Neuron (in vitro differentiated cells): ENCODE measurements at regions not wholly inside any gene's neighbourhood (a gene's known extent, or its start where the extent isn't known, plus 50 kb on each side); places are given as distances from the start of the nearest gene placed in this dataset.

Experiments used
- H2AFZ ChIP-seq: one replicate; pipeline ENCODE4 v1.6.1; 2013; ENCODE audit warnings: low read depth, mild to moderate bottlenecking, inconsistent platforms, low read length, moderate library complexity
- H3K27me3 ChIP-seq: one replicate; pipeline ENCODE4 v1.6.1; 2013; ENCODE audit warnings: low read length; ENCODE audit not compliant: insufficient read depth
- H3K36me3 ChIP-seq: one replicate; pipeline ENCODE4 v1.6.1; 2013; ENCODE audit warnings: low read length; ENCODE audit not compliant: insufficient read depth
- H3K4me1 ChIP-seq: one replicate; pipeline ENCODE4 v1.6.1; 2013; ENCODE audit warnings: low read length; ENCODE audit not compliant: insufficient read depth
- H3K4me3 ChIP-seq: 2 replicates; pipeline ENCODE4 v1.5.1; 2013; ENCODE audit warnings: mild to moderate bottlenecking, low read length, moderate library complexity
- H3K9me3 ChIP-seq: one replicate; pipeline ENCODE4 v1.6.1; 2013; ENCODE audit warnings: low read length

GRCh38 chr18:37874721-37875120 lies 309.1 kb upstream of the CELF4 start:
- Histone ChIP-seq H3K36me3 (no peaks in the 10 kb centered on the region), H3K4me3 (no peak overlapping the region), H3K4me1 (no peaks in the 10 kb centered on the region), H3K9me3 (no peaks in the 10 kb centered on the region), H3K27me3 (no peaks in the 10 kb centered on the region), H2AFZ (no peak overlapping the region)

GRCh38 chr18:37873416-37873815 lies 307.8 kb upstream of the CELF4 start:
- H2AFZ ChIP-seq, result no peak overlapping the region
- H3K4me1 ChIP-seq, result no peaks in the 10 kb centered on the region
- no peaks in the 10 kb centered on the region for H3K27me3 ChIP-seq
- no peak overlapping the region for H3K4me3 ChIP-seq
- H3K36me3 ChIP-seq, result no peaks in the 10 kb centered on the region
- H3K9me3 ChIP-seq, result no peaks in the 10 kb centered on the region

GRCh38 chr18:37872562-37872961 lies 307.0 kb upstream of the CELF4 start:
- Histone ChIP-seq H3K36me3 (no peaks in the 10 kb centered on the region), H3K4me3 (no peak overlapping the region), H2AFZ (no peak overlapping the region), H3K4me1 (no peaks in the 10 kb centered on the region), H3K9me3 (no peaks in the 10 kb centered on the region), H3K27me3 (no peaks in the 10 kb centered on the region)

GRCh38 chr18:37871561-37871960 lies 306.0 kb upstream of the CELF4 start:
- Histone ChIP-seq H3K27me3 (no peaks in the 10 kb centered on the region), H3K36me3 (no peaks in the 10 kb centered on the region), H2AFZ (no peak overlapping the region), H3K9me3 (no peaks in the 10 kb centered on the region), H3K4me3 (no peak overlapping the region), H3K4me1 (no peaks in the 10 kb centered on the region)

- Histone ChIP-seq H3K4me1 (no peaks in the 10 kb centered on the region), H3K36me3 (no peaks in the 10 kb centered on the region), H3K4me3 (no peak overlapping the region), H2AFZ (no peak overlapping the region), H3K27me3 (no peaks in the 10 kb centered on the region), H3K9me3 (no peaks in the 10 kb centered on the region)
Observed at GRCh38 chr18:37869051-37869450, 303.5 kb upstream of the CELF4 start.

GRCh38 chr18:37864122-37864521 lies 298.5 kb upstream of the CELF4 start:
- Histone ChIP-seq H3K27me3 (no peaks in the 10 kb centered on the region), H3K4me3 (no peak overlapping the region), H3K36me3 (no peaks in the 10 kb centered on the region), H3K9me3 (no peaks in the 10 kb centered on the region), H3K4me1 (no peaks in the 10 kb centered on the region), H2AFZ (no peak overlapping the region)

- H3K9me3 ChIP-seq, result no peaks in the 10 kb centered on the region
- no peaks in the 10 kb centered on the region for H3K36me3 ChIP-seq
- H2AFZ ChIP-seq, result no peak overlapping the region
- H3K27me3 ChIP-seq, result no peaks in the 10 kb centered on the region
- H3K4me1 ChIP-seq, result no peaks in the 10 kb centered on the region
- no peak overlapping the region for H3K4me3 ChIP-seq
Observed at GRCh38 chr18:37861981-37862380, 296.4 kb upstream of the CELF4 start.

- Histone ChIP-seq H2AFZ (no peak overlapping the region), H3K36me3 (no peaks in the 10 kb centered on the region), H3K27me3 (no peaks in the 10 kb centered on the region), H3K4me1 (no peaks in the 10 kb centered on the region), H3K4me3 (no peak overlapping the region), H3K9me3 (no peaks in the 10 kb centered on the region)
Observed at GRCh38 chr18:37854396-37854795, 288.8 kb upstream of the CELF4 start.

- no peaks in the 10 kb centered on the region for H3K4me1 ChIP-seq
- no peaks in the 10 kb centered on the region for H3K27me3 ChIP-seq
- H3K9me3 ChIP-seq, result no peaks in the 10 kb centered on the region
- no peak overlapping the region for H2AFZ ChIP-seq
- H3K4me3 ChIP-seq, result no peak overlapping the region
- no peaks in the 10 kb centered on the region for H3K36me3 ChIP-seq
Observed at GRCh38 chr18:37853706-37854105, 288.1 kb upstream of the CELF4 start.

- Histone ChIP-seq H3K27me3 (no peaks in the 10 kb centered on the region), H3K36me3 (no peaks in the 10 kb centered on the region), H3K4me3 (no peak overlapping the region), H3K4me1 (no peaks in the 10 kb centered on the region), H3K9me3 (no peaks in the 10 kb centered on the region), H2AFZ (no peak overlapping the region)
Observed at GRCh38 chr18:37852464-37852863, 286.9 kb upstream of the CELF4 start.

- Histone ChIP-seq H3K4me3 (no peak overlapping the region), H3K27me3 (no peaks in the 10 kb centered on the region), H3K4me1 (no peaks in the 10 kb centered on the region), H3K36me3 (no peaks in the 10 kb centered on the region), H2AFZ (no peak overlapping the region), H3K9me3 (no peaks in the 10 kb centered on the region)
Observed at GRCh38 chr18:37847544-37847943, 281.9 kb upstream of the CELF4 start.

- no peaks in the 10 kb centered on the region for H3K36me3 ChIP-seq
- no peaks in the 10 kb centered on the region for H3K9me3 ChIP-seq
- H3K4me1 ChIP-seq, result no peaks in the 10 kb centered on the region
- no peak overlapping the region for H3K4me3 ChIP-seq
- no peak overlapping the region for H2AFZ ChIP-seq
- no peaks in the 10 kb centered on the region for H3K27me3 ChIP-seq
Observed at GRCh38 chr18:37846996-37847395, 281.4 kb upstream of the CELF4 start.

- H3K4me1 ChIP-seq, result no peaks in the 10 kb centered on the region
- H3K4me3 ChIP-seq, result no peak overlapping the region
- no peaks in the 10 kb centered on the region for H3K9me3 ChIP-seq
- H3K36me3 ChIP-seq, result no peaks in the 10 kb centered on the region
- no peak overlapping the region for H2AFZ ChIP-seq
- H3K27me3 ChIP-seq, result no peaks in the 10 kb centered on the region
Observed at GRCh38 chr18:37845498-37845897, 279.9 kb upstream of the CELF4 start.

- H3K4me3 ChIP-seq, result no peak overlapping the region
- H3K9me3 ChIP-seq, result no peaks in the 10 kb centered on the region
- H3K4me1 ChIP-seq, result no peaks in the 10 kb centered on the region
- no peaks in the 10 kb centered on the region for H3K36me3 ChIP-seq
- H2AFZ ChIP-seq, result no peak overlapping the region
- no peaks in the 10 kb centered on the region for H3K27me3 ChIP-seq
Observed at GRCh38 chr18:37844209-37844970, 278.8 kb upstream of the CELF4 start.
